Erythroblast (primary cell): ENCODE measurements at regions not wholly inside any gene's neighbourhood (a gene's known extent, or its start where the extent isn't known, plus 50 kb on each side); places are given as distances from the start of the nearest gene placed in this dataset.

ENCODE experiments used
- GATA1 ChIP-seq: IDR thresholded peaks from 2 replicates; pipeline ENCODE4 v1.6.1; 2011; ENCODE audit warnings: low read depth, mild to moderate bottlenecking, control low read depth, low read length, moderate library complexity
- POLR2A ChIP-seq: IDR thresholded peaks from 2 replicates; pipeline ENCODE4 v1.6.1; 2011; ENCODE audit warnings: mild to moderate bottlenecking, low read length

- TF ChIP-seq POLR2A = no peak
- no peak for TF ChIP-seq GATA1
These were observed 90.0 kb upstream of the ALX4 start for GRCh38 chr11:44399968-44400367.
